OCI-LY7 (cell line): ENCODE measurements at regions not wholly inside any gene's neighbourhood (a gene's known extent, or its start where the extent isn't known, plus 50 kb on each side); places are given as distances from the start of the nearest gene placed in this dataset.

ENCODE experiments used
- BruUV-seq: library from RNA; stranded (reverse); fragments of 400-500 nt; replicated peaks from 2 replicates; lab custom pipeline; 2021; lab: Mats Ljungman, UMichigan
- CTCF ChIA-PET: fragments of 300-600 bp; sonication (Branson Sonifier 250); formaldehyde crosslinking; loops from one replicate; lab custom pipeline; 2022; ENCODE audit warnings: antibody characterized with exemption; ENCODE audit not compliant: unreplicated experiment; lab: Charles Lee
- POLR2A ChIA-PET: fragments of 300-600 bp; sonication (Branson Sonifier 250); formaldehyde crosslinking; loops from one replicate; lab custom pipeline; 2022; ENCODE audit warnings: antibody characterized with exemption; lab: Charles Lee
- DNase-seq: peaks from one replicate; pipeline ENCODE4 v3.0.0-alpha.2; 2015; ENCODE audit warnings: low spot score
- H2AFZ ChIP-seq: fragments of 200-600 bp; sonication (generic), shearing (Covaris generic); 2 replicates; pipeline ENCODE4 v1.6.1; 2014; ENCODE audit warnings: mild to moderate bottlenecking, antibody characterized with exemption, low read length, moderate library complexity
- H3K27ac ChIP-seq: fragments of 200-600 bp; sonication (generic); 2 replicates; pipeline ENCODE4 v1.5.1; 2014; ENCODE audit warnings: mixed run types, low read depth, mild to moderate bottlenecking, moderate library complexity, low read length, inconsistent platforms; ENCODE audit not compliant: poor library complexity, severe bottlenecking
- H3K36me3 ChIP-seq: fragments of 200-600 bp; sonication (generic); 2 replicates; pipeline ENCODE4 v1.6.1; 2014; ENCODE audit warnings: mild to moderate bottlenecking, antibody characterized with exemption, low read length, moderate library complexity, mixed read lengths; ENCODE audit not compliant: insufficient read depth
- H3K4me1 ChIP-seq: fragments of 200-600 bp; sonication (generic); 2 replicates; pipeline ENCODE4 v1.5.1; 2014; ENCODE audit warnings: mild to moderate bottlenecking, low read length; ENCODE audit not compliant: insufficient read depth, poor library complexity, severe bottlenecking
- H3K4me2 ChIP-seq: fragments of 200-600 bp; sonication (generic); 2 replicates; pipeline ENCODE4 v1.6.1; 2014; ENCODE audit warnings: mild to moderate bottlenecking, low read length
- H3K4me3 ChIP-seq: fragments of 200-600 bp; sonication (generic); 2 replicates; pipeline ENCODE4 v1.5.1; 2014; ENCODE audit warnings: mild to moderate bottlenecking, low read depth, low read length; ENCODE audit not compliant: poor library complexity, severe bottlenecking
- H3K79me2 ChIP-seq: fragments of 200-600 bp; sonication (generic); 2 replicates; pipeline ENCODE4 v1.6.1; 2016; ENCODE audit warnings: low read depth, mild to moderate bottlenecking, low read length, moderate library complexity, mixed read lengths; ENCODE audit not compliant: insufficient read depth
- H3K9me2 ChIP-seq: fragments of 200-600 bp; sonication (generic); 2 replicates; pipeline ENCODE4 v1.6.1; 2016; ENCODE audit warnings: mild to moderate bottlenecking, low read length, mixed read lengths; ENCODE audit not compliant: insufficient read depth
- H3K9me3 ChIP-seq: fragments of 200-600 bp; sonication (generic); 2 replicates; pipeline ENCODE4 v1.6.1; 2014; ENCODE audit warnings: mild to moderate bottlenecking, mixed run types, low read length, mixed read lengths
- H4K20me1 ChIP-seq: fragments of 200-600 bp; sonication (generic); 2 replicates; pipeline ENCODE4 v1.6.1; 2014; ENCODE audit warnings: mild to moderate bottlenecking, antibody characterized with exemption, low read length, moderate library complexity, mixed read lengths; ENCODE audit not compliant: insufficient read depth
- CTCF ChIP-seq: fragments of 200-600 bp; sonication (generic); conservative IDR thresholded peaks from 2 replicates; pipeline ENCODE4 v1.5.1; 2014; ENCODE audit warnings: mild to moderate bottlenecking, antibody characterized with exemption, low read length, moderate library complexity, mixed read lengths
- EZH2phosphoT487 ChIP-seq: fragments of 200-600 bp; sonication (generic); IDR thresholded peaks from 2 replicates; pipeline ENCODE4 v1.6.1; 2018; ENCODE audit warnings: low read depth, borderline replicate concordance, mild to moderate bottlenecking, mixed run types, antibody characterized with exemption, low read length, moderate library complexity, mixed read lengths
- intact Hi-C: fragments of 100-400 bp; cut with micrococcal nuclease; formaldehyde crosslinking; loops from one replicate; pipeline ENCODE4 v1.10.0; 2022; ENCODE audit not compliant: unreplicated experiment

- Histone ChIP-seq H3K9me3 (no peaks in the 10 kb centered on the region), H3K4me3 (no peak overlapping the region), H4K20me1 (no peaks in the 10 kb centered on the region), H2AFZ (no peak overlapping the region), H3K36me3 (no peaks in the 10 kb centered on the region), H3K9me2 (no peaks in the 10 kb centered on the region), H3K27ac (no peak overlapping the region), H3K4me2 (no peak overlapping the region), H3K4me1 (no peaks in the 10 kb centered on the region), H3K79me2 (no peaks in the 10 kb centered on the region)
- no TSS peak for BruUV-seq
- no peak for DNase-seq
- ChIA-PET POLR2A (no interaction called here), CTCF (no interaction called here)
- intact Hi-C loops, result no loop called here
- no peak for TF ChIP-seq EZH2phosphoT487
These were observed 550.4 kb upstream of the AMELY start for GRCh38 chrY:7461873-7462525.

GRCh38 chrY:7459802-7460201 lies 548.2 kb upstream of the AMELY start:
- BruUV-seq, result no TSS peak
- H3K4me1 ChIP-seq, result no peaks in the 10 kb centered on the region
- CTCF ChIA-PET, result no interaction called here

GRCh38 chrY:7458301-7459078 lies 546.9 kb upstream of the AMELY start:
- H3K79me2 ChIP-seq, result no peaks in the 10 kb centered on the region
- no peaks in the 10 kb centered on the region for H4K20me1 ChIP-seq
- H3K4me2 ChIP-seq, result no peak overlapping the region
- H3K4me3 ChIP-seq, result no peak overlapping the region
- no peak overlapping the region for H3K27ac ChIP-seq
- no TSS peak for BruUV-seq
- DNase-seq, result no peak
- no peak overlapping the region for H2AFZ ChIP-seq
- intact Hi-C loops, result no loop called here
- no peaks in the 10 kb centered on the region for H3K9me2 ChIP-seq
- H3K4me1 ChIP-seq, result peaks cover under 1% of the 10 kb centered on the region
- no peaks in the 10 kb centered on the region for H3K9me3 ChIP-seq
- POLR2A ChIA-PET, result no interaction called here
- CTCF ChIA-PET, result no interaction called here
- no peaks in the 10 kb centered on the region for H3K36me3 ChIP-seq
- TF ChIP-seq CTCF (no peak), EZH2phosphoT487 (no peak)

More at GRCh38 chrY:7459802-7460201, 548.2 kb upstream of the AMELY start:
- TF ChIP-seq EZH2phosphoT487, result no peak
- TF ChIP-seq CTCF, result no peak
- intact Hi-C loops, result no loop called here
- Histone ChIP-seq H3K4me2 (no peak overlapping the region), H3K9me3 (no peaks in the 10 kb centered on the region), H3K79me2 (no peaks in the 10 kb centered on the region), H3K9me2 (no peaks in the 10 kb centered on the region), H3K27ac (no peak overlapping the region), H3K36me3 (no peaks in the 10 kb centered on the region), H4K20me1 (no peaks in the 10 kb centered on the region), H2AFZ (no peak overlapping the region), H3K4me3 (no peak overlapping the region)
- POLR2A ChIA-PET, result no interaction called here
- no peak for DNase-seq
